GM23338 (cell line): ENCODE measurements at regions not wholly inside any gene's neighbourhood (a gene's known extent, or its start where the extent isn't known, plus 50 kb on each side); places are given as distances from the start of the nearest gene placed in this dataset.

Source experiments
- CREB1 ChIP-seq: fragments of 250-450 bp; sonication (Bioruptor Pico); IDR thresholded peaks from 2 replicates; pipeline ENCODE4 v1.5.0; 2020; ENCODE audit warnings: low read depth, mild to moderate bottlenecking, moderate library complexity
- CTCF ChIP-seq, 2 experiments: fragments of 200-600 bp in 1 of 2; sonication (generic) in 1 of 2; conservative IDR thresholded peaks; 2 replicates each; pipeline versions ENCODE4 v1.5.1 to v1.6.1; 2016 to 2017; ENCODE audit warnings: antibody characterized with exemption in 2 of 2, low read depth in 2 of 2, mild to moderate bottlenecking in 2 of 2, moderate library complexity in 1 of 2
- ETS1 ChIP-seq: IDR thresholded peaks from 2 replicates; pipeline ENCODE4 v1.6.1; 2016; ENCODE audit warnings: antibody characterized with exemption
- EZH2 ChIP-seq: fragments of 200-600 bp; sonication (generic); IDR thresholded peaks from one replicate; pipeline ENCODE4 v1.8.0; 2017; ENCODE audit warnings: antibody characterized with exemption, mild to moderate bottlenecking, low read depth; ENCODE audit not compliant: unreplicated experiment
- EZH2phosphoT487 ChIP-seq: fragments of 200-600 bp; sonication (generic); IDR thresholded peaks from one replicate; pipeline ENCODE4 v1.8.1; 2018; ENCODE audit warnings: antibody characterized with exemption; ENCODE audit not compliant: unreplicated experiment
- POLR2AphosphoS5 ChIP-seq: IDR thresholded peaks from 2 replicates; pipeline ENCODE4 v1.6.1; 2016; ENCODE audit warnings: antibody characterized with exemption, low read depth
- REST ChIP-seq: IDR thresholded peaks from one replicate; pipeline ENCODE4 v1.6.1; 2018; ENCODE audit warnings: antibody characterized with exemption; ENCODE audit not compliant: unreplicated experiment
- ZNF331 ChIP-seq: fragments of 250-450 bp; sonication (Bioruptor Pico); IDR thresholded peaks from 2 replicates; pipeline ENCODE4 v1.5.0; 2020; ENCODE audit warnings: low read depth, mild to moderate bottlenecking, moderate library complexity

- no peak for TF ChIP-seq CTCF (conservative IDR thresholded peaks at IDR 0.05; ENCODE audit: low read depth in 2 of 2)
- TF ChIP-seq EZH2 = no peak
- no peak for TF ChIP-seq POLR2AphosphoS5
- no peak for TF ChIP-seq ETS1
- no peak for TF ChIP-seq EZH2phosphoT487
- TF ChIP-seq CREB1 (CRISPR knock-in tag) = no peak
- no peak for TF ChIP-seq REST
- TF ChIP-seq ZNF331 = no peak
These were observed 443.7 kb upstream of the RASGEF1B start for GRCh38 chr4:81915430-81915829.
